HCT116 (cell line): ENCODE measurements at regions not wholly inside any gene's neighbourhood (a gene's known extent, or its start where the extent isn't known, plus 50 kb on each side); places are given as distances from the start of the nearest gene placed in this dataset.

ENCODE experiments used
- ATAC-seq: fragments of 200-7000 bp; cut with Tn5 transposase; 2 replicates; pipeline ENCODE4 v1.9.1; 2020; ENCODE audit warnings: mild to moderate bottlenecking, moderate library complexity
- BruUV-seq: library from RNA; stranded (reverse); fragments of 400-500 nt; replicated peaks from 2 replicates; lab custom pipeline; 2021; lab: Mats Ljungman, UMichigan
- CTCF ChIA-PET: fragments of 300-600 bp; sonication (Branson Sonifier 250); formaldehyde crosslinking; loops from one replicate; lab custom pipeline; 2021; ENCODE audit warnings: antibody characterized with exemption; lab: Charles Lee
- POLR2A ChIA-PET: fragments of 300-600, 350-600 bp; sonication (Branson Sonifier 250); formaldehyde crosslinking; loops from one replicate; lab custom pipeline; 2021; ENCODE audit warnings: antibody characterized with exemption; lab: Charles Lee
- RAD21 ChIA-PET, 2 experiments: fragments of 300-600 bp; sonication (Branson Sonifier 250); formaldehyde crosslinking; loops; one replicate each; lab custom pipeline; 2023; ENCODE audit warnings: low total read pairs in 2 of 2; ENCODE audit not compliant: uncharacterized antibody in 2 of 2, unreplicated experiment in 2 of 2, low non-redundant PET in 1 of 2; lab: Charles Lee
- DNase-seq: peaks from one replicate; pipeline ENCODE4 v3.0.0-alpha.2; 2010; ENCODE audit warnings: low read depth, low spot score
- H2AFZ ChIP-seq: fragments of 200-600 bp; shearing (Covaris generic), sonication (generic); 2 replicates; pipeline ENCODE4 v1.6.1; 2017; ENCODE audit warnings: low read depth, mixed run types, mixed read lengths, antibody characterized with exemption, low read length; ENCODE audit not compliant: poor library complexity, severe bottlenecking
- H3K27ac ChIP-seq: 2 replicates; pipeline ENCODE4 v1.5.1; 2012; ENCODE audit warnings: low read depth, low read length
- H3K27me3 ChIP-seq: fragments of 200-600 bp; sonication (generic); 2 replicates; pipeline ENCODE4 v1.6.1; 2016; ENCODE audit warnings: mixed run types, low read length, mixed read lengths; ENCODE audit not compliant: insufficient read depth
- H3K36me3 ChIP-seq, 2 experiments: fragments of 200-500 bp in 1 of 2; fragments of 200-600 bp in 1 of 2; sonication (Bioruptor generic) in 1 of 2; sonication (generic) in 1 of 2; 2 replicates each; pipeline versions ENCODE4 v1.5.1 to v1.6.1; 2014 to 2016; ENCODE audit warnings: low read length in 2 of 2, inconsistent platforms in 1 of 2, mixed read lengths in 1 of 2, mixed run types in 1 of 2; ENCODE audit not compliant: insufficient read depth in 2 of 2, control insufficient read depth in 1 of 2
- H3K4me1 ChIP-seq, 2 experiments: fragments of 200-600 bp in 1 of 2; sonication (generic) in 1 of 2; 2 replicates each; pipeline versions ENCODE4 v1.5.1 to v1.6.1; 2012 to 2017; ENCODE audit warnings: low read length in 2 of 2, inconsistent platforms in 1 of 2, mild to moderate bottlenecking in 1 of 2, mixed read lengths in 1 of 2, mixed run types in 1 of 2, moderate library complexity in 1 of 2; ENCODE audit not compliant: insufficient read depth in 2 of 2, control insufficient read depth in 1 of 2
- H3K4me2 ChIP-seq: fragments of 200-600 bp; sonication (generic); 2 replicates; pipeline ENCODE4 v1.6.1; 2017; ENCODE audit warnings: mixed run types, low read length, mixed read lengths
- H3K4me3 ChIP-seq, 2 experiments: fragments of 200-600 bp in 1 of 2; sonication (generic) in 1 of 2; replicated peaks in 1 of 2; 2 replicates each; pipeline ENCODE4 v1.5.1; 2011 to 2016; ENCODE audit warnings: low read length in 2 of 2, control low read depth in 1 of 2, low read depth in 1 of 2, mild to moderate bottlenecking in 1 of 2, mixed read lengths in 1 of 2, mixed run types in 1 of 2
- H3K79me2 ChIP-seq: fragments of 200-600 bp; sonication (generic); 2 replicates; pipeline ENCODE4 v1.6.1; 2017; ENCODE audit warnings: mild to moderate bottlenecking, mixed run types, low read length, moderate library complexity, mixed read lengths; ENCODE audit not compliant: insufficient read depth
- H3K9ac ChIP-seq: fragments of 200-600 bp; sonication (generic); 2 replicates; pipeline ENCODE4 v1.6.1; 2016; ENCODE audit warnings: low read length, mixed read lengths
- H3K9me2 ChIP-seq: fragments of 200-600 bp; sonication (generic), shearing (Covaris generic); 2 replicates; pipeline ENCODE4 v1.6.1; 2017; ENCODE audit warnings: mixed run types, mild to moderate bottlenecking, moderate library complexity; ENCODE audit not compliant: insufficient read depth
- H3K9me3 ChIP-seq, 2 experiments: fragments of 200-500 bp in 1 of 2; fragments of 200-600 bp in 1 of 2; sonication (Bioruptor generic) in 1 of 2; sonication (generic) in 1 of 2; 2 replicates each; pipeline ENCODE4 v1.6.1; 2014 to 2017; ENCODE audit warnings: low read length in 2 of 2, mixed read lengths in 2 of 2, inconsistent platforms in 1 of 2, low read depth in 1 of 2, mild to moderate bottlenecking in 1 of 2, mixed run types in 1 of 2, moderate library complexity in 1 of 2; ENCODE audit not compliant: control insufficient read depth in 1 of 2, insufficient read depth in 1 of 2
- H4K20me1 ChIP-seq: fragments of 200-600 bp; sonication (generic), shearing (Covaris generic); 2 replicates; pipeline ENCODE4 v1.6.1; 2017; ENCODE audit warnings: mixed run types, mild to moderate bottlenecking, moderate library complexity; ENCODE audit not compliant: insufficient read depth
- CBX3 ChIP-seq: IDR thresholded peaks from 2 replicates; pipeline ENCODE4 v1.6.1; 2012; ENCODE audit warnings: low read depth
- EGR1 ChIP-seq: IDR thresholded peaks from 2 replicates; pipeline ENCODE4 v1.6.1; 2012; ENCODE audit warnings: low read depth
- ELF1 ChIP-seq: IDR thresholded peaks from 2 replicates; pipeline ENCODE4 v1.6.1; 2012; ENCODE audit warnings: low read depth, borderline replicate concordance
- FOSL1 ChIP-seq: IDR thresholded peaks from 2 replicates; pipeline ENCODE4 v1.6.1; 2012; ENCODE audit warnings: low read depth
- POLR2A ChIP-seq: IDR thresholded peaks from 2 replicates; pipeline ENCODE4 v1.7.0; 2011; ENCODE audit warnings: borderline replicate concordance; ENCODE audit not compliant: insufficient read depth, insufficient read length; ENCODE audit errors: extremely low read depth
- POLR2AphosphoS5 ChIP-seq: IDR thresholded peaks from 2 replicates; pipeline ENCODE4 v1.6.1; 2011; ENCODE audit warnings: mild to moderate bottlenecking, low read depth, low read length, moderate library complexity
- RAD21 ChIP-seq: IDR thresholded peaks from 2 replicates; pipeline ENCODE4 v1.6.1; 2012; ENCODE audit warnings: low read depth, mild to moderate bottlenecking
- SIN3A ChIP-seq: IDR thresholded peaks from 2 replicates; pipeline ENCODE4 v1.6.1; 2012; ENCODE audit warnings: low read depth
- SP1 ChIP-seq: IDR thresholded peaks from 2 replicates; pipeline ENCODE4 v1.6.1; 2012; ENCODE audit warnings: low read depth
- SRF ChIP-seq: IDR thresholded peaks from 2 replicates; pipeline ENCODE4 v1.6.1; 2012; ENCODE audit warnings: low read depth
- ZNF274 ChIP-seq: fragments of 200-500 bp; sonication (Bioruptor generic); IDR thresholded peaks from 2 replicates; pipeline ENCODE4 v1.6.1; 2014; ENCODE audit warnings: mild to moderate bottlenecking, low read depth, low read length, inconsistent platforms
- intact Hi-C: fragments of 100-400 bp; cut with micrococcal nuclease; formaldehyde crosslinking; loops from 2 replicates; pipeline ENCODE4 v1.10.0; 2022
- TF ChIP-seq, protein P1 (sequence below): IDR thresholded peaks from 2 replicates; pipeline ENCODE4 v1.6.1; 2011; ENCODE audit warnings: mild to moderate bottlenecking, low read length, moderate library complexity; ENCODE audit not compliant: insufficient replicate concordance; ENCODE audit errors: extremely low read depth
- TF ChIP-seq, protein P2 (sequence below), 3 experiments: fragments of 200-600 bp in 1 of 3; sonication (generic) in 1 of 3; IDR thresholded peaks in 2 of 3; conservative IDR thresholded peaks in 1 of 3; 2 replicates each; pipeline ENCODE4 v1.5.1; 2012 to 2017; ENCODE audit warnings: low read depth in 2 of 3, low read length in 2 of 3, antibody characterized with exemption in 1 of 3, borderline replicate concordance in 1 of 3, control low read depth in 1 of 3, mild to moderate bottlenecking in 1 of 3, mixed read lengths in 1 of 3, mixed run types in 1 of 3, moderate library complexity in 1 of 3; ENCODE audit not compliant: insufficient read depth in 1 of 3
- TF ChIP-seq, protein P3 (sequence below): IDR thresholded peaks from 2 replicates; pipeline ENCODE4 v1.6.1; 2012; ENCODE audit warnings: low read depth

DNA sequence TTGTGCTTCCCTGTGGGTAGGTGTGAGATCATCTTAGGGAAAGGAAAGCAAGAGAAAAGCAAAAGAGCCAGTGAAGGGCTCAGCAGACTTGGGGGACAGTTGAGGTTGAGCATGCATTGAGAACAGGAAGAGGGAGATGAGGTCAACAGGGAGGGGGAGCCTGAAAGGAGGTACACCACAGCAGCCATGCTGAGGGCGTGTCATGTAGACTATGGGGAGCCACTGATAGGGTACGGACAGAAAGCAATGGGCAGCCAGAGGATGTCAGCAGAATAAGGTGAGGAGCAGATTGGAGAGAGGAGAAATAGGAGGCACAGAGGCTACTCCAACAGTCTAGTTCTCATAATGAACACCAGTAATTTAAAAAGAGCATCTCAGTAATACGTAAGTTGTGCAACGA lies 351.1 kb upstream of the HTR1E start:
- Histone ChIP-seq H4K20me1 (no peaks in the 10 kb centered on the region), H3K27ac (no peak overlapping the region), H3K79me2 (no peaks in the 10 kb centered on the region), H3K9me3 (peaks cover 0 to 6% of the 10 kb centered on the region in 2 experiments; a peak in 2 of 4 replicates), H2AFZ (no peak overlapping the region), H3K27me3 (no peaks in the 10 kb centered on the region), H3K36me3 (no peaks in the 10 kb centered on the region), H3K4me1 (peaks cover 0 to 12% of the 10 kb centered on the region in 2 experiments; a peak in 2 of 4 replicates), H3K9ac (no peak overlapping the region), H3K9me2 (no peaks in the 10 kb centered on the region), H3K4me2 (no peak overlapping the region)
- BruUV-seq, result no TSS peak
- ChIA-PET RAD21 (no interaction called here), CTCF (no interaction called here), POLR2A (no interaction called here)
- no peak for DNase-seq
- intact Hi-C loops, result no loop called here
- no peak for ATAC-seq
- no peak for TF ChIP-seq POLR2A
- no peak for TF ChIP-seq SP1
- TF ChIP-seq, all 23 proteins: peak for 0
- H3K4me3 ChIP-seq, result no peak overlapping the region

DNA sequence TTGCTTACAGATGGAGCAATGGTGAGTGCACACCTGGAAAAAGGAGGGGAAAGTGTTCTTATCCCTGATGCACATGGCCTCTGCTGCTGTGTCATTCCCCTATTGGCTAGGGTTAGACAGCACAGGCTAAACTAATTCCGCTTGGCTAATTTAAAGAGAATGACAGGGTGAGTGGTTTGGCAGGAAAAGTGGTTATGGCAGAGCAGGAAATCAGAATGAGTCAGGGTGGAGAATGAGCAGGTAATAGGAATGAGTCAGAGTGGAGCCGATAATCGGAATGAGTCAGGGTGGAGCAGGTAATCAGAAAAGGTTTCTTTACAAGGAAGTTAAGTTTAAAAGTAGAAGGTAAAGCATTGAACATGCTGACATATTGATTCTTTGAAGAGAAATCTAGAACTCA lies 355.5 kb upstream of the HTR1E start:
- no TSS peak for BruUV-seq
- Histone ChIP-seq H3K79me2 (no peaks in the 10 kb centered on the region), H3K4me1 (peaks cover 0 to 12% of the 10 kb centered on the region in 2 experiments; a peak in 2 of 4 replicates), H3K9ac (no peak overlapping the region), H3K9me2 (no peaks in the 10 kb centered on the region), H3K27ac (no peak overlapping the region), H3K36me3 (no peaks in the 10 kb centered on the region), H3K4me2 (peak overlapping the region; percentile 28; the same call in 1 of the 2 replicates), H3K9me3 (peaks cover 0 to 6% of the 10 kb centered on the region in 2 experiments; a peak in 2 of 4 replicates), H4K20me1 (no peaks in the 10 kb centered on the region), H3K27me3 (no peaks in the 10 kb centered on the region), H2AFZ (no peak overlapping the region), H3K4me3 (no peak overlapping the region)
- intact Hi-C loops, result no loop called here
- ChIA-PET RAD21 (no interaction called here), CTCF (no interaction called here), POLR2A (no interaction called here)
- no peak for ATAC-seq
- peak; percentile 31 for DNase-seq
- TF ChIP-seq ELF1 (no peak; the same call in 1 of the 2 replicates), ZNF274 (no peak), SRF (no peak), SIN3A (no peak), FOSL1 (peak; percentile 68), POLR2AphosphoS5 (no peak), EGR1 (no peak), RAD21 (no peak), CBX3 (peak; percentile 62)
- TF ChIP-seq, protein P1, sequence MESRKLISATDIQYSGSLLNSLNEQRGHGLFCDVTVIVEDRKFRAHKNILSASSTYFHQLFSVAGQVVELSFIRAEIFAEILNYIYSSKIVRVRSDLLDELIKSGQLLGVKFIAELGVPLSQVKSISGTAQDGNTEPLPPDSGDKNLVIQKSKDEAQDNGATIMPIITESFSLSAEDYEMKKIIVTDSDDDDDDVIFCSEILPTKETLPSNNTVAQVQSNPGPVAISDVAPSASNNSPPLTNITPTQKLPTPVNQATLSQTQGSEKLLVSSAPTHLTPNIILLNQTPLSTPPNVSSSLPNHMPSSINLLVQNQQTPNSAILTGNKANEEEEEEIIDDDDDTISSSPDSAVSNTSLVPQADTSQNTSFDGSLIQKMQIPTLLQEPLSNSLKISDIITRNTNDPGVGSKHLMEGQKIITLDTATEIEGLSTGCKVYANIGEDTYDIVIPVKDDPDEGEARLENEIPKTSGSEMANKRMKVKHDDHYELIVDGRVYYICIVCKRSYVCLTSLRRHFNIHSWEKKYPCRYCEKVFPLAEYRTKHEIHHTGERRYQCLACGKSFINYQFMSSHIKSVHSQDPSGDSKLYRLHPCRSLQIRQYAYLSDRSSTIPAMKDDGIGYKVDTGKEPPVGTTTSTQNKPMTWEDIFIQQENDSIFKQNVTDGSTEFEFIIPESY, result no peak
- TF ChIP-seq, protein P2, sequence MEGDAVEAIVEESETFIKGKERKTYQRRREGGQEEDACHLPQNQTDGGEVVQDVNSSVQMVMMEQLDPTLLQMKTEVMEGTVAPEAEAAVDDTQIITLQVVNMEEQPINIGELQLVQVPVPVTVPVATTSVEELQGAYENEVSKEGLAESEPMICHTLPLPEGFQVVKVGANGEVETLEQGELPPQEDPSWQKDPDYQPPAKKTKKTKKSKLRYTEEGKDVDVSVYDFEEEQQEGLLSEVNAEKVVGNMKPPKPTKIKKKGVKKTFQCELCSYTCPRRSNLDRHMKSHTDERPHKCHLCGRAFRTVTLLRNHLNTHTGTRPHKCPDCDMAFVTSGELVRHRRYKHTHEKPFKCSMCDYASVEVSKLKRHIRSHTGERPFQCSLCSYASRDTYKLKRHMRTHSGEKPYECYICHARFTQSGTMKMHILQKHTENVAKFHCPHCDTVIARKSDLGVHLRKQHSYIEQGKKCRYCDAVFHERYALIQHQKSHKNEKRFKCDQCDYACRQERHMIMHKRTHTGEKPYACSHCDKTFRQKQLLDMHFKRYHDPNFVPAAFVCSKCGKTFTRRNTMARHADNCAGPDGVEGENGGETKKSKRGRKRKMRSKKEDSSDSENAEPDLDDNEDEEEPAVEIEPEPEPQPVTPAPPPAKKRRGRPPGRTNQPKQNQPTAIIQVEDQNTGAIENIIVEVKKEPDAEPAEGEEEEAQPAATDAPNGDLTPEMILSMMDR (IDR thresholded peaks at IDR 0.05 in 2 of 3, conservative IDR thresholded peaks at IDR 0.05 in 1 of 3; ENCODE audit: borderline replicate concordance in 1 of 3, insufficient read depth in 1 of 3, low read depth in 2 of 3, low read length in 2 of 3), result no peak
- TF ChIP-seq, protein P3, sequence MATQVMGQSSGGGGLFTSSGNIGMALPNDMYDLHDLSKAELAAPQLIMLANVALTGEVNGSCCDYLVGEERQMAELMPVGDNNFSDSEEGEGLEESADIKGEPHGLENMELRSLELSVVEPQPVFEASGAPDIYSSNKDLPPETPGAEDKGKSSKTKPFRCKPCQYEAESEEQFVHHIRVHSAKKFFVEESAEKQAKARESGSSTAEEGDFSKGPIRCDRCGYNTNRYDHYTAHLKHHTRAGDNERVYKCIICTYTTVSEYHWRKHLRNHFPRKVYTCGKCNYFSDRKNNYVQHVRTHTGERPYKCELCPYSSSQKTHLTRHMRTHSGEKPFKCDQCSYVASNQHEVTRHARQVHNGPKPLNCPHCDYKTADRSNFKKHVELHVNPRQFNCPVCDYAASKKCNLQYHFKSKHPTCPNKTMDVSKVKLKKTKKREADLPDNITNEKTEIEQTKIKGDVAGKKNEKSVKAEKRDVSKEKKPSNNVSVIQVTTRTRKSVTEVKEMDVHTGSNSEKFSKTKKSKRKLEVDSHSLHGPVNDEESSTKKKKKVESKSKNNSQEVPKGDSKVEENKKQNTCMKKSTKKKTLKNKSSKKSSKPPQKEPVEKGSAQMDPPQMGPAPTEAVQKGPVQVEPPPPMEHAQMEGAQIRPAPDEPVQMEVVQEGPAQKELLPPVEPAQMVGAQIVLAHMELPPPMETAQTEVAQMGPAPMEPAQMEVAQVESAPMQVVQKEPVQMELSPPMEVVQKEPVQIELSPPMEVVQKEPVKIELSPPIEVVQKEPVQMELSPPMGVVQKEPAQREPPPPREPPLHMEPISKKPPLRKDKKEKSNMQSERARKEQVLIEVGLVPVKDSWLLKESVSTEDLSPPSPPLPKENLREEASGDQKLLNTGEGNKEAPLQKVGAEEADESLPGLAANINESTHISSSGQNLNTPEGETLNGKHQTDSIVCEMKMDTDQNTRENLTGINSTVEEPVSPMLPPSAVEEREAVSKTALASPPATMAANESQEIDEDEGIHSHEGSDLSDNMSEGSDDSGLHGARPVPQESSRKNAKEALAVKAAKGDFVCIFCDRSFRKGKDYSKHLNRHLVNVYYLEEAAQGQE, result no peak
